GDM1 (cell line): ENCODE measurements at regions not wholly inside any gene's neighbourhood (a gene's known extent, or its start where the extent isn't known, plus 50 kb on each side); places are given as distances from the start of the nearest gene placed in this dataset.

Source experiments
- DNase-seq: peaks from one replicate; lab custom pipeline; 2025; lab: John Stamatoyannopoulos, UW

- no peak for DNase-seq
These were observed 543.2 kb upstream of the ZNF608 start for GRCh38 chr5:125289606-125290005.

GRCh38 chr5:125290935-125291334 lies 544.5 kb upstream of the ZNF608 start:
- no peak for DNase-seq

GRCh38 chr5:125291447-125291846 lies 545.0 kb upstream of the ZNF608 start:
- no peak for DNase-seq

- no peak for DNase-seq
These were observed 546.8 kb upstream of the ZNF608 start for GRCh38 chr5:125293223-125293622.

GRCh38 chr5:125293726-125294125 lies 547.3 kb upstream of the ZNF608 start:
- no peak for DNase-seq

GRCh38 chr5:125294844-125295243 lies 548.4 kb upstream of the ZNF608 start:
- no peak for DNase-seq

GRCh38 chr5:125295405-125295872 lies 549.0 kb upstream of the ZNF608 start:
- DNase-seq, result no peak

- DNase-seq, result no peak
These were observed 551.8 kb upstream of the ZNF608 start for GRCh38 chr5:125298258-125298657.

- no peak for DNase-seq
These were observed 552.4 kb upstream of the ZNF608 start for GRCh38 chr5:125298746-125299379.

GRCh38 chr5:125301711-125302110 lies 555.3 kb upstream of the ZNF608 start:
- no peak for DNase-seq

GRCh38 chr5:125302577-125302976 lies 556.1 kb upstream of the ZNF608 start:
- no peak for DNase-seq

- no peak for DNase-seq
These were observed 560.3 kb upstream of the ZNF608 start for GRCh38 chr5:125306741-125307140.

- DNase-seq, result no peak
These were observed 564.3 kb upstream of the ZNF608 start for GRCh38 chr5:125310749-125311148.

GRCh38 chr5:125311743-125312142 lies 565.3 kb upstream of the ZNF608 start:
- no peak for DNase-seq

GRCh38 chr5:125313555-125313954 lies 567.1 kb upstream of the ZNF608 start:
- DNase-seq, result no peak

GRCh38 chr5:125315306-125315705 lies 568.9 kb upstream of the ZNF608 start:
- DNase-seq, result no peak

GRCh38 chr5:125316391-125316790 lies 570.0 kb upstream of the ZNF608 start:
- DNase-seq, result no peak

- DNase-seq, result no peak
These were observed 570.6 kb upstream of the ZNF608 start for GRCh38 chr5:125316915-125317535.

GRCh38 chr5:125317536-125317995 lies 571.1 kb upstream of the ZNF608 start:
- no peak for DNase-seq

- DNase-seq, result no peak
These were observed 575.2 kb upstream of the ZNF608 start for GRCh38 chr5:125321654-125322053.

GRCh38 chr5:125323613-125324012 lies 577.2 kb upstream of the ZNF608 start:
- no peak for DNase-seq

- no peak for DNase-seq
These were observed 579.2 kb upstream of the ZNF608 start for GRCh38 chr5:125325488-125326149.

GRCh38 chr5:125326150-125326510 lies 579.7 kb upstream of the ZNF608 start:
- no peak for DNase-seq
